Activated CD8-positive, alpha-beta memory T cell treated with anti-CD3 and anti-CD28 coated beads for 36 hours (primary cell): ENCODE measurements at regions not wholly inside any gene's neighbourhood (a gene's known extent, or its start where the extent isn't known, plus 50 kb on each side); places are given as distances from the start of the nearest gene placed in this dataset.

ENCODE experiments used
- CTCF ChIA-PET: fragments of 350-600 bp; sonication (Branson Sonifier 250); formaldehyde crosslinking; loops from one replicate; lab custom pipeline; 2021; ENCODE audit warnings: antibody characterized with exemption; lab: Charles Lee
- POLR2A ChIA-PET: fragments of 350-600 bp; sonication (Branson Sonifier 250); formaldehyde crosslinking; loops from one replicate; lab custom pipeline; 2021; ENCODE audit warnings: antibody characterized with exemption; lab: Charles Lee

- CTCF ChIA-PET, result no interaction called here
- POLR2A ChIA-PET, result no interaction called here
Measured at GRCh38 chr4:81915430-81915829, 443.7 kb upstream of the RASGEF1B start.

GRCh38 chr4:81914623-81915022, 442.9 kb upstream of the RASGEF1B start:
- ChIA-PET POLR2A (no interaction called here), CTCF (no interaction called here)

GRCh38 chr4:81913427-81913879, 441.7 kb upstream of the RASGEF1B start:
- ChIA-PET CTCF (interaction anchor here (0.6 to 1.5 kb wide), 2 partner anchors 13 to 197 kb away, joined by 3 to 4 read pairs; no protein-coding TSS in a partner anchor), POLR2A (no interaction called here)

GRCh38 chr4:81912376-81913030, 440.8 kb upstream of the RASGEF1B start:
- POLR2A ChIA-PET, result no interaction called here
- CTCF ChIA-PET, result interaction anchor here (0.6 to 1.5 kb wide), 2 partner anchors 14 to 198 kb away, joined by 3 to 4 read pairs; no protein-coding TSS in a partner anchor

DNA sequence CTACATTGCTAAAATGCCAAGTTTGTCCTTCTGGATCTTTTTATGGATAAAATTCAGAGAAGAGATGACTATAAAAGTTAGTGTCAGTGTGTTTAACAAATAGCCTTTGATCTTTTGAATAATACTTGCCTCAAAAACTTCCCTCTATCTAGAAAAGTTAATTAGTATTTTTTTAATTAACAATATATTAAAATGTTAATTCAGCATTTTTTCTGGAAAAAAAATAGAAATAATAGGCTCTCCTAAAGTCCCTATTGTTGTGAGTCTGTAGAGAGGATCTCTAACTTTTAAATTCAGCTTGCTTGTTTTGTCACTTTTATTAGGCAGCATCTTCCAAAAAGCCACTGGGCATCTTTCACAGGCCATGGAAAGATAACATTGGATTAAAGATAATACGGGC, 435.2 kb upstream of the RASGEF1B start:
- ChIA-PET CTCF (no interaction called here), POLR2A (no interaction called here)

DNA sequence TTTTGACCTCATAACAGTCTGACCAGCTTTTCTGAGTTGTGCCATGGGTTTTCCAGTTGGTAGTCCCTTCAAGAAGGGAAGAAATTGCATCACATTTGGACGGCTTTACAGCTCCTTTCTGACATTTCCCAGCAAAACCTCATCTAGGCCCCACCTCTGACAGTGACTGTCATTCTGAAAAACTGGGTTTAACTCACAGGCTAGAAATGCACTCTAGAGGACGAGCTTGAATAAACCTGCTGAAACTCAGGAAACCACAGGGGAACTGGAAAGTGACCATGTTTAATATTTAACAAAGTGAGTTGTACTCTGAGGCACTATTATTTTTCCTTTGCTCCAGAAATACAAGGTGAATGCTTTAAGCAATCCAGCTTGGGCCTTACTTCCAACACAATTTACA, 434.3 kb upstream of the RASGEF1B start:
- ChIA-PET POLR2A (no interaction called here), CTCF (interaction anchor here (0.7 kb wide), 1 partner anchor 499 kb away, joined by 3 read pairs; no protein-coding TSS in a partner anchor)

DNA sequence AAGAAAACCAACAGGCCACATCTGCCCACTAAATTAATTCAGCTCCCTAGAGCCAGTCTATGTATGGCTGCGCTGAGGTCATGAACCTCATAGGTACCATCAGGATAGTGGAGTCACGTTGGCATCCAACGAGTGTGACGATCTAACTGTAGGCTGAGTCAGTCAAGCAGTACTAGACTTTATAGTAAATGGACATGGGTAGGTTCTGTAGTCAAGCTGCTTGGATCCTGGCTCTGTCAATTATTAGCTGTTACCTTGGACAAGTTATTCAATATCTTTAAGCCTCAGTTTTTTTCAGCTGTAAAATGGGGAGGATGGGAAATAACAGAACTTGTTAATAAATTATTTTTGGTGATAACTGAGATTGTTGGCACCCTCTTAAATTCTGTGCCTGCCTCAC, 432.4 kb upstream of the RASGEF1B start:
- CTCF ChIA-PET, result no interaction called here
- POLR2A ChIA-PET, result no interaction called here

DNA sequence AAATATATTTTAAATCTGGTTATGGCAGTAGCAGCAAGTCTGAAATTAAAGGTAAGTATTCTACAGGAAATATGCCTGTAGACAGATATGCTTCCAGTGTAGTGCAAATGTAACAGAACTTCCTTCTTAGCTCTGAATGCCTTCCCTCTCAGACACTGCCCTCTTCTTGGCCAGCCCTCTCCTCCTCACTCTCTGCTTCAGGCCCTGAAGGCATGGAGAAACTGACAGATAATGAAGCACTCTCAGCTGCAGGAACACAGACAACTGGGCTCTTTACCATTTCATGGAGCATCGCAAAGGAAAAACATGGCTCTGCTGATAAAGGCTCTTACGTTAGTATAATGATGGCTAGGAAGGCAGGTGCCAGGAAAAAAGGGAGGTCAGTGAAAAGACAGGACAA, 431.5 kb upstream of the RASGEF1B start:
- CTCF ChIA-PET, result no interaction called here
- POLR2A ChIA-PET, result no interaction called here

- POLR2A ChIA-PET, result no interaction called here
- CTCF ChIA-PET, result no interaction called here
Measured at GRCh38 chr4:81898862-81899504, 427.3 kb upstream of the RASGEF1B start.

GRCh38 chr4:81896936-81897335, 425.2 kb upstream of the RASGEF1B start:
- ChIA-PET POLR2A (no interaction called here), CTCF (no interaction called here)

DNA sequence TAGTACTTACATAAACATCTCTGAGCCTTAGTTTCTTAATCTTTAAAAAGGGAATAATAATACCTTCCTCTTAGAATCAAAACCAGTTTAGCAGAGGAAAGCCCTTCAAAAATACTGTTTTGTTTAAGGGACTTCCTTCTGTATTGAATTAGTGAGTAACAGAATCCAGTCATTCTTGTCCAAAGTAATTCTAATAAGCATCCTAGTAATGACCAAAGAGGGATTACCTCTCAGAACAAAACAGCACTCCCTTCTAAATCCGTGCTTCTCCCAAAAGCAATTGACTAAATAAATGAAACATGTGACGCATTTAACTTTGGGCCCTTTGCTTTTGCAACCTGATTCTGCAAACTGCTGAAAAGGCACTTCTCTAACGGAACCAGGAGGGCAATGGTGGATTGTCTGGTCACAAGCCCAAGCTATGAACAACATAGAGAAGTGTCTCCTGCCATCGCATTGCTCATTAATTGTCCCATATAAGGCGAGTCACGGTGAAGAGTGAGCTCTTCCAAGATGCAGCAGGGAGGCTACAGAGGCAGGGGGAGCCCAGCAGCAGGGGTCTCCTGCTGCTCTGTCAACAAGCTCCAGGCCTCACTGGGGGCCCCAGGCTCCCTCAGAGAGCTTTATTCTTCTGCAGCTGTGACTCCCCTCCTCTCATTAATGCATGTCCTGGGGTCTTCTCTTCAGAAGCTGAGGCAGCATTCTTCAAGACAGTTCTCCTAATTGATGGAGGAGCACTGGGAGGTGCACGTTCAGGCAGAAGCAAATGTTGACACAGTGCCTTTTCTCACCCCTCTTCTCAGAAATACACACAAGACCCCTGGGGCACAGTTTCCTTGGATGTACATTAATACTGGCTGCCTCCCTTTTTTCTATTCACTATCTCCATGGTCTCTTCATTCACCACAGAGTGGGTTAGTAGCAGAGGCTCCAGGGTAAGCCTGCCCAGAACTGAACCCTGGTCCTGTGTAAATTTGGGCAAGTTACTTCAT, 419.6 kb upstream of the RASGEF1B start:
- ChIA-PET CTCF (no interaction called here), POLR2A (no interaction called here)

- POLR2A ChIA-PET, result no interaction called here
Measured at GRCh38 chr4:81884986-81885385, 413.3 kb upstream of the RASGEF1B start.

GRCh38 chr4:81883530-81884450, 412.1 kb upstream of the RASGEF1B start:
- ChIA-PET CTCF (interaction anchor here (1.3 to 1.5 kb wide), 2 partner anchors 10 to 11 kb away, joined by 3 to 4 read pairs; no protein-coding TSS in a partner anchor), POLR2A (no interaction called here)

More at GRCh38 chr4:81884986-81885385, 413.3 kb upstream of the RASGEF1B start:
- CTCF ChIA-PET, result interaction anchor here (1.3 kb wide), 1 partner anchor 10 kb away, joined by 4 read pairs; no protein-coding TSS in a partner anchor

DNA sequence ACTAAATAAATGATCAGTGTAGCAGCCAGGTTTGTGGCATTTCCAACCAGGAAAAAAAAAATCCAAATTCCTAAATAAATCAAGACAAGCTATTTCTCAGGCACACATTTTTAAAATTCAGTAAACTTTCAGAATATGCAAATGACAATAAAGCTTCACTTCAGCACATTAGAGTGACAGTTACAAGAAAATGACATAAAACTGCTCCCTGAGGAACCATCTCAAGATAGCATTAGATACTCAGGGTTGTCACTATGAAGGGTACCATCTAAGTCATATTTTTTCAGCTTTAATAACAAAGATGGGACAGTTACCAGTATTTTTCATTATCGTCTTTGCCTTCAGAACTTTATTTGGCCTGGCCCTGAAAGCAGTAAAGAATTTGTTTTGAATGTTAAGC, 411.3 kb upstream of the RASGEF1B start:
- POLR2A ChIA-PET, result no interaction called here
- CTCF ChIA-PET, result interaction anchor here (1.5 kb wide), 1 partner anchor 9 kb away, joined by 3 read pairs; no protein-coding TSS in a partner anchor

GRCh38 chr4:81881855-81882621, 410.3 kb upstream of the RASGEF1B start:
- CTCF ChIA-PET, result interaction anchor here (1.5 kb wide), 1 partner anchor 8 kb away, joined by 3 read pairs; no protein-coding TSS in a partner anchor
- POLR2A ChIA-PET, result no interaction called here

GRCh38 chr4:81876106-81876505, 404.4 kb upstream of the RASGEF1B start:
- ChIA-PET CTCF (no interaction called here), POLR2A (no interaction called here)

DNA sequence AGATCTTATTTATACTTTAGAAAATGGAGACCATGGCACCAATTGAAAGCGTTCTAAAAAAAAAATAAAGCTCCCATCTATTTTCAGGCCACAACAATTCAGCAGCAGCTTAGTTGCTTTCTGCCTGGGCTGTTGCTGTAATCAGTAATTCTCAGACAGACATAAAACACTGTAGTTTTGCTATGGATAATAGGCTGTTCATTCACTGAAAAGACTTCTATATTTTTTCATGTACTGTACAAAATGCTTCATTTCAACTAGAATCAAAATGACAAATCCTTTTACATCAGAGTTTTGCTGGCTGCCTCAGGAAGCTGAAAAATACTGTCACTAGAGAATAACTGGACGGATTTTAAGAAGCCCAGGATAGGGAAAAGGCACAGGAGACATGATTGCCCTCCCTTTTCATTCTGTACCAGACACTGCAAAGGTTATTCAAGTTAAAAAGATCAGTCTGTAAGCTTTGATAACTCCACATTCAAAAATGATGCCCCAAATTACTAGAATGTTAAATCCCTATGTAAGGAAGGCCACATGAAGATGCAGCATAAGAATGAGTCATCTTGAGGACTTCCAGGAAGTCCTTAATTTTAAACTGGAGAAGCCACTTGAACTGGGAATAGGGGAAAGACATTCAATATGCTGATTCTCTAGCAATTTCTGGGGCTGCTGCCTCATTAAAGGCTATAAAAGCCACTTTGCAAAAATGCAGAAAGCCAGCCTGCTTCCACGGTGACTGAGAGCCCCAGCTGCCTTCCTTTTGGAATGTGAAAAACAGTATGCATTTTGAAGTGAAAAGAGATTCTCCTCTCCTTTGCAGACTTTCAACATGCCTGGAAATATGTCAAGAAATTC, 403.2 kb upstream of the RASGEF1B start:
- ChIA-PET CTCF (no interaction called here), POLR2A (no interaction called here)
